Trophoblast cell (in vitro differentiated cells and primary cell): ENCODE measurements at regions not wholly inside any gene's neighbourhood (a gene's known extent, or its start where the extent isn't known, plus 50 kb on each side); places are given as distances from the start of the nearest gene placed in this dataset.

Experiments
- DNase-seq, 2 donors: peaks; one replicate each; pipeline ENCODE4 v3.0.0-alpha.2; 2016
- H2AFZ ChIP-seq: 2 replicates; pipeline ENCODE4 v1.6.1; 2013; ENCODE audit warnings: low read length, moderate library complexity, mild to moderate bottlenecking; ENCODE audit not compliant: insufficient read depth, poor library complexity
- H2AK5ac ChIP-seq: 2 replicates; pipeline ENCODE4 v1.6.1; 2013; ENCODE audit warnings: mild to moderate bottlenecking, low read length
- H2BK120ac ChIP-seq: 2 replicates; pipeline ENCODE4 v1.6.1; 2013; ENCODE audit warnings: low read length, mild to moderate bottlenecking, moderate library complexity; ENCODE audit not compliant: insufficient read depth, poor library complexity
- H2BK12ac ChIP-seq: 2 replicates; pipeline ENCODE4 v1.6.1; 2013; ENCODE audit warnings: mild to moderate bottlenecking, low read length, moderate library complexity
- H2BK5ac ChIP-seq: 2 replicates; pipeline ENCODE4 v1.6.1; 2013; ENCODE audit warnings: low read length, low read depth, moderate library complexity, mild to moderate bottlenecking; ENCODE audit not compliant: poor library complexity
- H3K14ac ChIP-seq: 2 replicates; pipeline ENCODE4 v1.6.1; 2013; ENCODE audit warnings: mild to moderate bottlenecking, low read length
- H3K18ac ChIP-seq: 2 replicates; pipeline ENCODE4 v1.6.1; 2013; ENCODE audit warnings: mild to moderate bottlenecking, low read length
- H3K23ac ChIP-seq: 2 replicates; pipeline ENCODE4 v1.6.1; 2013; ENCODE audit warnings: low read length
- H3K27ac ChIP-seq: 2 replicates; pipeline ENCODE4 v1.5.1; 2013; ENCODE audit warnings: low read depth, mild to moderate bottlenecking, inconsistent platforms, low read length, moderate library complexity
- H3K27me3 ChIP-seq: 2 replicates; pipeline ENCODE4 v1.6.1; 2013; ENCODE audit warnings: inconsistent platforms, mild to moderate bottlenecking, low read length, moderate library complexity; ENCODE audit not compliant: insufficient read depth
- H3K36me3 ChIP-seq, 2 experiments: 1 replicate in 1 of 2; 2 replicates in 1 of 2; pipeline ENCODE4 v1.6.1; 2013; ENCODE audit warnings: low read length in 2 of 2, mild to moderate bottlenecking in 2 of 2, moderate library complexity in 1 of 2; ENCODE audit not compliant: insufficient read depth in 2 of 2, control insufficient read depth in 1 of 2
- H3K4ac ChIP-seq: 2 replicates; pipeline ENCODE4 v1.6.1; 2013; ENCODE audit warnings: low read depth, mild to moderate bottlenecking, low read length, moderate library complexity
- H3K4me1 ChIP-seq, 2 experiments: 1 replicate in 1 of 2; 2 replicates in 1 of 2; pipeline ENCODE4 v1.6.1; 2013; ENCODE audit warnings: low read length in 2 of 2, mild to moderate bottlenecking in 2 of 2, moderate library complexity in 1 of 2; ENCODE audit not compliant: insufficient read depth in 2 of 2, control insufficient read depth in 1 of 2
- H3K4me2 ChIP-seq: 2 replicates; pipeline ENCODE4 v1.6.1; 2013; ENCODE audit warnings: inconsistent platforms, mild to moderate bottlenecking, low read length, moderate library complexity
- H3K4me3 ChIP-seq: 2 replicates; pipeline ENCODE4 v1.5.1; 2013; ENCODE audit warnings: mild to moderate bottlenecking, low read depth, low read length, inconsistent platforms
- H3K79me1 ChIP-seq: one replicate; pipeline ENCODE4 v1.6.1; 2013; ENCODE audit warnings: low read length
- H3K79me2 ChIP-seq: 2 replicates; pipeline ENCODE4 v1.6.1; 2013; ENCODE audit warnings: low read length, mild to moderate bottlenecking; ENCODE audit not compliant: control insufficient read depth, insufficient read depth, poor library complexity
- H3K9ac ChIP-seq: 2 replicates; pipeline ENCODE4 v1.6.1; 2013; ENCODE audit warnings: mild to moderate bottlenecking, low read length
- H3K9me3 ChIP-seq: 2 replicates; pipeline ENCODE4 v1.6.1; 2013; ENCODE audit warnings: low read depth, mild to moderate bottlenecking, control low read depth, inconsistent platforms, low read length; ENCODE audit not compliant: insufficient read depth
- H4K12ac ChIP-seq: 2 replicates; pipeline ENCODE4 v1.6.1; 2013; ENCODE audit warnings: low read depth, mild to moderate bottlenecking, low read length, moderate library complexity
- H4K8ac ChIP-seq: 2 replicates; pipeline ENCODE4 v1.6.1; 2013; ENCODE audit warnings: low read depth, mild to moderate bottlenecking, low read length, moderate library complexity
- H4K91ac ChIP-seq: one replicate; pipeline ENCODE4 v1.6.1; 2013; ENCODE audit warnings: low read depth, mild to moderate bottlenecking, low read length, moderate library complexity
- WGBS: extraction: QIAGEN DNeasy Blood & Tissue Kit; methylation state at CpG from one replicate; pipeline ENCODE4 v1.1.7; 2013; ENCODE audit warnings: missing lambda C conversion rate; ENCODE audit not compliant: insufficient read length, insufficient coverage; ENCODE audit errors: extremely low coverage; 5-methylcytosine and 5-hydroxymethylcytosine counted together

- Histone ChIP-seq H2BK12ac (no peak overlapping the region), H3K4me2 (no peak overlapping the region), H3K36me3 (no peaks in the 10 kb centered on the region), H3K14ac (no peak overlapping the region), H3K79me1 (no peaks in the 10 kb centered on the region), H3K9ac (no peak overlapping the region), H3K9me3 (no peaks in the 10 kb centered on the region), H3K4ac (no peak overlapping the region), H3K23ac (no peak overlapping the region), H3K18ac (no peak overlapping the region), H4K8ac (no peak overlapping the region), H2BK120ac (no peak overlapping the region), H4K91ac (no peak overlapping the region), H2AK5ac (no peak overlapping the region), H3K27ac (no peak overlapping the region), H3K4me1 (no peaks in the 10 kb centered on the region), H4K12ac (no peak overlapping the region), H3K4me3 (no peak overlapping the region), H2BK5ac (no peak overlapping the region), H3K79me2 (no peaks in the 10 kb centered on the region), H2AFZ (no peak overlapping the region), H3K27me3 (no peaks in the 10 kb centered on the region)
- no peak for DNase-seq
- no CpG with 5 or more reads among the region's 4 CpGs for WGBS
These were observed 288.1 kb upstream of the MAP3K7 start for GRCh38 chr6:90874931-90875330.

DNA sequence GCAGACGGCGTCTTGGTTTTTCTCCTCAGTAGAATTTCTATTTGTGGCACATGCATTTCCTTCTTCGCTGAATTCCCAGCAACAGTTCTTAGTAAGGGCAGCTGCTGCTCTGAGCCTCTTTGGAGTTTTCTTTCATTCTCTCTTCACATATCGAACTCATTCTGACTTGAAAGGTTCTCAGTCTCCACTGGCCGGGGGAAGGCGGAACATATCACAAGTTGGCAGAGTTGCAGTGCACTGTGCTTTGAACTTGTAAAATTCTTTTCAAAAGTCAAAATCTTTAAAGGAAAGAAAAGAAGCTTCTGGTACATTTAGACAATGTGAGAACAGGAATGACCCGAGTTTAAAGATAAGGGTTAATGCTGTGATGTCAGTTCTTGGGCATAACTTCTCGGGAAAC, 286.1 kb upstream of the MAP3K7 start:
- H3K4me3 ChIP-seq: no peak overlapping the region
- H3K4me2 ChIP-seq: no peak overlapping the region
- no peak overlapping the region for H3K4ac ChIP-seq
- DNase-seq: no peak
- no peak overlapping the region for H3K14ac ChIP-seq
- WGBS: no CpG with 5 or more reads among the region's 8 CpGs
- H3K9me3 ChIP-seq: no peaks in the 10 kb centered on the region
- H3K4me1 ChIP-seq: no peaks in the 10 kb centered on the region
- H3K36me3 ChIP-seq: no peaks in the 10 kb centered on the region
- no peak overlapping the region for H4K91ac ChIP-seq
- H3K23ac ChIP-seq: no peak overlapping the region
- H3K18ac ChIP-seq: no peak overlapping the region
- H3K79me2 ChIP-seq: no peaks in the 10 kb centered on the region
- no peaks in the 10 kb centered on the region for H3K27me3 ChIP-seq
- H4K8ac ChIP-seq: no peak overlapping the region
- no peak overlapping the region for H2BK5ac ChIP-seq
- no peak overlapping the region for H3K9ac ChIP-seq
- H2AFZ ChIP-seq: no peak overlapping the region
- no peak overlapping the region for H2AK5ac ChIP-seq
- no peak overlapping the region for H2BK12ac ChIP-seq
- no peaks in the 10 kb centered on the region for H3K79me1 ChIP-seq
- no peak overlapping the region for H3K27ac ChIP-seq
- no peak overlapping the region for H4K12ac ChIP-seq
- no peak overlapping the region for H2BK120ac ChIP-seq

DNA sequence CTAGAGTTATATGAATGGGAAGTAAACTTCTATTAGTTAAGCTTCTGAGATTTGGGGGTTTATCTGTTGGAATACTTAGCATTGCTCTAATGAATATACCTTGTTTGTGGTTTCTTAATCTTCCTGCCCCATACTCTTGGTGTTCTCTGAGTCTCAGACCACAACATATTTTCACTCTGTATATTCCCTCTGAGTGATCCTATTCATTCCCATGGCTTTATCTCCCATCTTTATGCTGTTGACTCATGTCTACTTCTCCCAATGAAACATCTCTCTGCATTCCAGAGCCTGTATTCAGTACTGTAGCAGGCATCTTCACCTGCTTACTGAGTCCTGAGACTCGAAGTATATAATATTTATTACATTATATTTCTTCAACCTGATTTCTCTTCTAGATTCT, 283.7 kb upstream of the MAP3K7 start:
- H3K14ac ChIP-seq: no peak overlapping the region
- H4K8ac ChIP-seq: no peak overlapping the region
- H3K4me3 ChIP-seq: no peak overlapping the region
- H3K36me3 ChIP-seq: no peaks in the 10 kb centered on the region
- no peaks in the 10 kb centered on the region for H3K27me3 ChIP-seq
- H2BK5ac ChIP-seq: no peak overlapping the region
- peak; percentile 21 to 77 for DNase-seq
- H3K4me2 ChIP-seq: no peak overlapping the region
- H4K91ac ChIP-seq: no peak overlapping the region
- no peaks in the 10 kb centered on the region for H3K9me3 ChIP-seq
- WGBS: no CpG with 5 or more reads among the region's 1 CpG
- no peak overlapping the region for H3K27ac ChIP-seq
- H3K9ac ChIP-seq: no peak overlapping the region
- no peak overlapping the region for H2AFZ ChIP-seq
- no peaks in the 10 kb centered on the region for H3K79me2 ChIP-seq
- no peak overlapping the region for H2BK120ac ChIP-seq
- no peak overlapping the region for H3K23ac ChIP-seq
- no peak overlapping the region for H2BK12ac ChIP-seq
- no peaks in the 10 kb centered on the region for H3K79me1 ChIP-seq
- H3K4me1 ChIP-seq: no peaks in the 10 kb centered on the region
- no peak overlapping the region for H4K12ac ChIP-seq
- no peak overlapping the region for H2AK5ac ChIP-seq
- no peak overlapping the region for H3K4ac ChIP-seq
- no peak overlapping the region for H3K18ac ChIP-seq

GRCh38 chr6:90868656-90869055, 281.8 kb upstream of the MAP3K7 start:
- no peak overlapping the region for H3K4ac ChIP-seq
- H3K4me3 ChIP-seq: no peak overlapping the region
- H3K14ac ChIP-seq: no peak overlapping the region
- no peak overlapping the region for H4K91ac ChIP-seq
- no peak overlapping the region for H3K4me2 ChIP-seq
- no peak overlapping the region for H4K12ac ChIP-seq
- no peaks in the 10 kb centered on the region for H3K79me1 ChIP-seq
- no peak overlapping the region for H3K18ac ChIP-seq
- no peaks in the 10 kb centered on the region for H3K79me2 ChIP-seq
- no peaks in the 10 kb centered on the region for H3K36me3 ChIP-seq
- H2BK120ac ChIP-seq: no peak overlapping the region
- no peak overlapping the region for H3K27ac ChIP-seq
- no peaks in the 10 kb centered on the region for H3K4me1 ChIP-seq
- H2BK12ac ChIP-seq: no peak overlapping the region
- no peak overlapping the region for H2AK5ac ChIP-seq
- no peak overlapping the region for H2BK5ac ChIP-seq
- no peaks in the 10 kb centered on the region for H3K27me3 ChIP-seq
- H3K9me3 ChIP-seq: no peaks in the 10 kb centered on the region
- DNase-seq: peak in 1 of 2 donors; percentile 53
- H3K9ac ChIP-seq: no peak overlapping the region
- no CpG with 5 or more reads among the region's 2 CpGs for WGBS
- no peak overlapping the region for H3K23ac ChIP-seq
- H2AFZ ChIP-seq: no peak overlapping the region
- no peak overlapping the region for H4K8ac ChIP-seq
